Activated CD8-positive, alpha-beta memory T cell treated with anti-CD3 and anti-CD28 coated beads, Interleukin-2, amount 10 ng/mL, durations not matched to agents 7 days and 5 days (primary cell): ENCODE measurements at regions not wholly inside any gene's neighbourhood (a gene's known extent, or its start where the extent isn't known, plus 50 kb on each side); places are given as distances from the start of the nearest gene placed in this dataset.

Source experiments
- ATAC-seq: fragments of 150-1000 bp; cut with Tn5 transposase; one replicate; pipeline ENCODE4 v1.10.0; 2021; ENCODE audit warnings: moderate library complexity
- CTCF ChIA-PET: fragments of 350-600 bp; sonication (Branson Sonifier 250); formaldehyde crosslinking; loops from one replicate; lab custom pipeline; 2021; ENCODE audit warnings: antibody characterized with exemption; lab: Charles Lee
- DNase-seq: peaks from one replicate; pipeline ENCODE4 v3.0.0-alpha.2; 2020
- H3K27ac Mint-ChIP-seq: one replicate; pipeline ENCODE4 v1.8.0; 2021; ENCODE audit warnings: mild to moderate bottlenecking, mixed read lengths
- H3K27me3 Mint-ChIP-seq: one replicate; pipeline ENCODE4 v1.8.0; 2021; ENCODE audit warnings: mixed read lengths
- H3K36me3 Mint-ChIP-seq: one replicate; pipeline ENCODE4 v1.8.0; 2021; ENCODE audit warnings: mild to moderate bottlenecking, mixed read lengths
- H3K4me1 Mint-ChIP-seq: one replicate; pipeline ENCODE4 v1.8.0; 2021; ENCODE audit warnings: mixed read lengths
- H3K4me3 Mint-ChIP-seq: one replicate; pipeline ENCODE4 v1.8.0; 2021; ENCODE audit warnings: mild to moderate bottlenecking, moderate library complexity, mixed read lengths
- H3K9me3 Mint-ChIP-seq: one replicate; pipeline ENCODE4 v1.8.0; 2022; ENCODE audit warnings: low read depth, mixed read lengths

DNA sequence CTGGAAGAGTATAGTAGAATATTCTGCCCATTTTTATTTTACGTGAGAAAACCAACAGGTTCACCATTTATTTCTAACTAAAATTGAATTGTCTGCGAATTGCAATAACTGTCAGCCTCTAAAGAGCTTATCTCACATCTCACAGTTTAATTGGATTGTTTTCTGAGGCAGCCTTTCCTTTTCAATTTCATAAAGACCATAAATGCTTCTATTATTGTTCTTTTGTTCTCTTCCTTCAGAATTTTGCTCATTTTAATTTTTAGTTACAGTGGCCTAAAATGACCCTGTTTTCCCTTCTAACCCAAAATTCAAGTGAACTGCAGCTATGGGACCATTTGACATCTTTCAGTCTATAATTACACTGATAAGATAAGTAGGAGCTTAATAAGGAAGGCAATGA lies 147.6 kb downstream of the KLHL28 start:
- Mint-ChIP-seq H3K36me3 (no peaks in the 10 kb centered on the region), H3K27me3 (peaks cover 19% of the 10 kb centered on the region), H3K4me1 (no peaks in the 10 kb centered on the region), H3K4me3 (no peak overlapping the region), H3K9me3 (no peaks in the 10 kb centered on the region), H3K27ac (no peak overlapping the region)
- ATAC-seq = no peak
- CTCF ChIA-PET = no interaction called here
- no peak for DNase-seq

- ATAC-seq (no peak), DNase-seq (no peak)
- Mint-ChIP-seq H3K4me3 (no peak overlapping the region), H3K27ac (no peak overlapping the region), H3K4me1 (no peaks in the 10 kb centered on the region), H3K9me3 (no peaks in the 10 kb centered on the region), H3K36me3 (no peaks in the 10 kb centered on the region), H3K27me3 (peaks cover 19% of the 10 kb centered on the region)
- CTCF ChIA-PET = no interaction called here
Measured at GRCh38 chr14:44812672-44813071, 149.1 kb downstream of the KLHL28 start.

DNA sequence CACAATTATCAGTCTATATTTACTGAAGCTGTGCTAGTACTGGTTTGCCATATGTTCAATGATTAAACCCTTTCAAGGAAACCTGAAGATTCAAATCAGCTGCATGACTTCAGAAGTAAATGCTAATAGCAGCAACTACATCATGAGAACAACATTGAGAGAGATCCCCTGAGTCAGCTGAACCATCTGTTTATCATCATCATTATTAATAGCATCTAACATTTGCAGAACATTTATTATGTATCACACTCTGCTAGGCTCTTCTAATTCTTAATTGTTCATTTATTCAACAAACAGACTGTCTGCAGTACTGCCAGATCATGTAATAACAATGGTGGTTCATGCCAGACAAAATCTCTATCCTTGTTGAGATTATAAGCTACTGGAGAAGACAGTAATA lies 157.4 kb downstream of the KLHL28 start:
- no peaks in the 10 kb centered on the region for H3K36me3 Mint-ChIP-seq
- H3K4me1 Mint-ChIP-seq = no peaks in the 10 kb centered on the region
- ATAC-seq = no peak
- CTCF ChIA-PET = interaction anchor here (0.9 kb wide), 1 partner anchor 43 kb away, joined by 3 read pairs; no protein-coding TSS in a partner anchor
- H3K27me3 Mint-ChIP-seq = peaks cover 4% of the 10 kb centered on the region
- H3K4me3 Mint-ChIP-seq = no peak overlapping the region
- DNase-seq = no peak
- no peak overlapping the region for H3K27ac Mint-ChIP-seq
- H3K9me3 Mint-ChIP-seq = no peaks in the 10 kb centered on the region

- no peak overlapping the region for H3K4me3 Mint-ChIP-seq
- DNase-seq (no peak), ATAC-seq (no peak)
- H3K36me3 Mint-ChIP-seq = no peaks in the 10 kb centered on the region
- peaks cover 4% of the 10 kb centered on the region for H3K27me3 Mint-ChIP-seq
- no peaks in the 10 kb centered on the region for H3K4me1 Mint-ChIP-seq
- CTCF ChIA-PET = no interaction called here
- H3K9me3 Mint-ChIP-seq = no peaks in the 10 kb centered on the region
- no peak overlapping the region for H3K27ac Mint-ChIP-seq
Measured at GRCh38 chr14:44803239-44803905, 158.4 kb downstream of the KLHL28 start.

GRCh38 chr14:44798386-44799242 lies 163.1 kb downstream of the KLHL28 start:
- no peak overlapping the region for H3K4me3 Mint-ChIP-seq
- no peaks in the 10 kb centered on the region for H3K4me1 Mint-ChIP-seq
- CTCF ChIA-PET = no interaction called here
- no peak for ATAC-seq
- no peak overlapping the region for H3K27ac Mint-ChIP-seq
- H3K9me3 Mint-ChIP-seq = no peaks in the 10 kb centered on the region
- no peak for DNase-seq
- peaks cover 6% of the 10 kb centered on the region for H3K27me3 Mint-ChIP-seq
- no peaks in the 10 kb centered on the region for H3K36me3 Mint-ChIP-seq

DNA sequence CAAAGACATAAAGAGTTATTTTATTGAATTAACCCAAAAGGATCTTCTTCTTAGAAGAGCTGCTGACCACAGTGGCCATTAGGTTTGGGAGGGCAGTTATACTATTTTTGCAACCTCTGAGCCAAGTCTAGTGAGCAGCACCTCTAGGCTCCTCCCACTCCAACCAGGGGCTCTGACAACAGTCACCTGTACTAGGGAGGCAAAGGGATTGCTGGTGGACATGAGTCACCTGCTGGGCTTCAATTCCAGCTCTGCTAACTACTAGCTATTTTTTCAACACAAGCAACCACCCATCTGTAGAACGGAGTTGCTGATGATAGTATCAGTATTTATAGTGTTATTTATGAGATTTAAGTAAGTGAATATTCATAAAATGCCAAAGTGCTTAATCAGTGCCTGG lies 166.0 kb downstream of the KLHL28 start:
- Mint-ChIP-seq H3K36me3 (no peaks in the 10 kb centered on the region), H3K9me3 (no peaks in the 10 kb centered on the region), H3K27ac (no peak overlapping the region), H3K4me3 (no peak overlapping the region), H3K27me3 (peaks cover 2% of the 10 kb centered on the region), H3K4me1 (no peaks in the 10 kb centered on the region)
- DNase-seq (no peak), ATAC-seq (no peak)
- CTCF ChIA-PET = no interaction called here

DNA sequence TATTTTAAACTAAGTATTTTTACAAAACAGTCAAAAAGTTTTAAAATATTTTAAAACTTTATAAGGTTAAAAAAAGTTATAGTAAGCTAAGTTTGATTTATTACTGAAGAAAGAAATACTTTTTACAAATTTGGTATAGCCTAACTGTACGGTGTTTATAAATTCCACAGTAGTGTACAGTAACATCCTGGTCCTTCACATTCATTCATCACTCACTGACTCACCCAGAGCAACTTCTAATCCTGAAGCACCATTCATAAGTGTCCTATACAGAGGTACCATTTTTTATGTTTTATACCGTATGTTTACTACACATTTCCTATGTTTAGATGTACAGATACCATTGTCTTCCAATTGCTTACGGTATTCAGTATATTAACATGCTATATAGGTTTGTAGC lies 170.0 kb downstream of the KLHL28 start:
- Mint-ChIP-seq H3K36me3 (no peaks in the 10 kb centered on the region), H3K27ac (no peak overlapping the region), H3K9me3 (no peaks in the 10 kb centered on the region), H3K27me3 (peaks cover 2% of the 10 kb centered on the region), H3K4me3 (no peak overlapping the region), H3K4me1 (no peaks in the 10 kb centered on the region)
- DNase-seq (no peak), ATAC-seq (no peak)
- CTCF ChIA-PET = no interaction called here

- no peak for ATAC-seq
- no peak overlapping the region for H3K4me3 Mint-ChIP-seq
Measured at GRCh38 chr14:44788612-44789011, 173.1 kb downstream of the KLHL28 start.

GRCh38 chr14:44785096-44785495 lies 176.7 kb downstream of the KLHL28 start:
- Mint-ChIP-seq H3K4me3 (no peak overlapping the region), H3K9me3 (no peaks in the 10 kb centered on the region), H3K36me3 (no peaks in the 10 kb centered on the region), H3K27ac (no peak overlapping the region), H3K27me3 (no peaks in the 10 kb centered on the region), H3K4me1 (no peaks in the 10 kb centered on the region)
- ATAC-seq (no peak), DNase-seq (no peak)
- CTCF ChIA-PET = no interaction called here

More at GRCh38 chr14:44788612-44789011, 173.1 kb downstream of the KLHL28 start:
- no peaks in the 10 kb centered on the region for H3K9me3 Mint-ChIP-seq
- no peaks in the 10 kb centered on the region for H3K4me1 Mint-ChIP-seq
- H3K36me3 Mint-ChIP-seq = no peaks in the 10 kb centered on the region
- CTCF ChIA-PET = no interaction called here
- DNase-seq = no peak
- no peaks in the 10 kb centered on the region for H3K27me3 Mint-ChIP-seq
- no peak overlapping the region for H3K27ac Mint-ChIP-seq

DNA sequence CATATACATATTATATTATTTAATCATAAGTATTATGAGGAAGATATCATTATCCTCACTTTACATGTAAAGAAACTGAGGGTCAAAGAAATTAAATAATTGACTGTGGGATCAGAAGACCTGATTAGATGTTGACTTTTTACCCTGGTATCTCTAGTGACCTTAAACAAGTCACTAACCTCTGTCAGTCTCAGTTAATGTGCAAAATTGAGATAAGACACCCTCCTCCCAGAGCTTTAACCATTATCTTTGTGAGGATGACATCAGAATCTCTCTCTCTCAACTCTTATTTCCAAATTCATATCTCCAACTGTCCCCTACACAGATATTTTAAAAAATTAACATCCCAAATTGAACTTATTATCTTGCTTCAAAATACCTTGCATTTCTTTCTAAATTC lies 177.8 kb downstream of the KLHL28 start:
- CTCF ChIA-PET = interaction anchor here (0.6 kb wide), 1 partner anchor 270 kb away, joined by 3 read pairs; no protein-coding TSS in a partner anchor
- Mint-ChIP-seq H3K9me3 (no peaks in the 10 kb centered on the region), H3K27ac (no peak overlapping the region), H3K36me3 (no peaks in the 10 kb centered on the region), H3K4me3 (no peak overlapping the region), H3K27me3 (no peaks in the 10 kb centered on the region), H3K4me1 (no peaks in the 10 kb centered on the region)
- no peak for DNase-seq
- no peak for ATAC-seq

- Mint-ChIP-seq H3K4me1 (no peaks in the 10 kb centered on the region), H3K4me3 (no peak overlapping the region), H3K27me3 (no peaks in the 10 kb centered on the region), H3K9me3 (no peaks in the 10 kb centered on the region), H3K36me3 (no peaks in the 10 kb centered on the region), H3K27ac (no peak overlapping the region)
- DNase-seq = no peak
- ATAC-seq = no peak
- CTCF ChIA-PET = no interaction called here
Measured at GRCh38 chr14:44782775-44783238, 178.9 kb downstream of the KLHL28 start.

DNA sequence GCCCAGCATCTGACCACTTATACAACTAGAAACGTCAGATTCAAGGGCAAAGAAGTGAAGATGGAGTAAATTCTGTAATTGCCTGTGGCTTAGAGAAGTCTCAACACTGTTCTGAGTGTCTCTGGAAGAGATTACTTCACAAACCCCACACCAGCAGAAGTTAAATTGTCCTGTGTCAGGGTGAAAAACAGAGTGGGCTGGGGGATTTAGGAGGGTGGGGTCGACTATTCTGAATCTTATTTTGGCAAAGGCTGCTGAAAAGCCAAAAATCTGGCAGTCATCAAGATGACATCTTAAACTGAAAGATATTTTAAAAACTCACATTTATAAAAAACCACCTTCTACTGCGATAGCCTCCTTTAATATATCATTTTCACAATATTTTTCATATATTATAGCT lies 180.8 kb downstream of the KLHL28 start:
- H3K4me1 Mint-ChIP-seq = no peaks in the 10 kb centered on the region
- H3K36me3 Mint-ChIP-seq = no peaks in the 10 kb centered on the region
- H3K27ac Mint-ChIP-seq = no peak overlapping the region
- no peaks in the 10 kb centered on the region for H3K27me3 Mint-ChIP-seq
- H3K9me3 Mint-ChIP-seq = no peaks in the 10 kb centered on the region
- CTCF ChIA-PET = no interaction called here
- no peak overlapping the region for H3K4me3 Mint-ChIP-seq
- ATAC-seq (no peak), DNase-seq (no peak)

DNA sequence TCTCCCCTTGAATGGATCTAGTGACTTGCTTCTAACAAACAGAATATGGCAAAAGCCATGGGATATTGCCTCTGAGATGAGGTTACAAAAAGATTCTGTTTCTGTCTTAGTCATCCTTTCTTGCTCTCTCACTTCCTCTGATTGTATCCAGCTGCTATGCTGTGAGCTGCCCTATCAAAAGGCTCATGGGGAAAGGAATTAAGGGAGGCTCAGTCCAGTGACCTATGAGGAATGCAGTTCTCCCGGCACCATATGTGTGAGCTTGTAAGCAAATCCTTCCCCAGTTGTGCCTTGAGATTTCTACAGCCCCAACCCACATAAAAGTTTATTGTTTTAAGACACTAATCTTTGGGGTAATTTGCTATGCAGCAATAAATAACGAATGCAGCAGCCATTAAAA lies 183.1 kb downstream of the KLHL28 start:
- no peaks in the 10 kb centered on the region for H3K27me3 Mint-ChIP-seq
- H3K4me1 Mint-ChIP-seq = no peaks in the 10 kb centered on the region
- CTCF ChIA-PET = interaction anchor here (1.3 kb wide), 1 partner anchor 12 kb away, joined by 3 read pairs; no protein-coding TSS in a partner anchor
- no peaks in the 10 kb centered on the region for H3K36me3 Mint-ChIP-seq
- H3K4me3 Mint-ChIP-seq = no peak overlapping the region
- H3K27ac Mint-ChIP-seq = no peak overlapping the region
- no peaks in the 10 kb centered on the region for H3K9me3 Mint-ChIP-seq
- no peak for DNase-seq
- no peak for ATAC-seq

DNA sequence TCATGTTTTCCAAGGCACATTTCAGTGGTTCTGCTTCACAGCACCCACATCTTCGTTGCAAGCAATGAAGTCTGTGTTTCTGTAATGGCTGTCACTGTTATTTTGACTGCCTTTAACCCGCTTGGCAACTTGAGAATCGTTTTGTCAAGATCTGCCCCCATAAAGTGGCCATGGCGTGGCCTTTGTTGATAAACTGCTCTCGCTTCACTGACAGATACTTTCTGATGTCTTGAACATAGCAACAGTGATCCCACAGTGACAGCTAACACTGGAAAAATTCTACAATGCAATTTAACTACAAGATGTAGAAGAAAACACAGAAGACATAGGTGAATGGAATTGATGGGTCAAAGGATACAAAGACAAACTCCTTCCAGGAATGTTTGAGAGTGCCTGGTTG lies 184.2 kb downstream of the KLHL28 start:
- ATAC-seq (no peak), DNase-seq (no peak)
- Mint-ChIP-seq H3K9me3 (no peaks in the 10 kb centered on the region), H3K36me3 (no peaks in the 10 kb centered on the region), H3K4me3 (no peak overlapping the region), H3K4me1 (no peaks in the 10 kb centered on the region), H3K27ac (no peak overlapping the region), H3K27me3 (no peaks in the 10 kb centered on the region)
- CTCF ChIA-PET = no interaction called here
